Subcutaneous abdominal adipose tissue (tissue), 5 donors: ENCODE measurements at regions not wholly inside any gene's neighbourhood (a gene's known extent, or its start where the extent isn't known, plus 50 kb on each side); places are given as distances from the start of the nearest gene placed in this dataset.

Experiments used
- H3K27ac ChIP-seq: one replicate; pipeline ENCODE4 v1.7.0; 2013; ENCODE audit warnings: low read depth, mild to moderate bottlenecking, inconsistent platforms, low read length, moderate library complexity
- H3K27me3 ChIP-seq, 5 donors: one replicate each; pipeline ENCODE4 v1.7.0; 2013; ENCODE audit warnings: low read length in 5 of 5, inconsistent platforms in 1 of 5; ENCODE audit not compliant: control insufficient read depth in 5 of 5, insufficient read depth in 4 of 5
- H3K36me3 ChIP-seq, 5 donors: one replicate each; pipeline ENCODE4 v1.7.0; 2013; ENCODE audit warnings: low read length in 5 of 5; ENCODE audit not compliant: control insufficient read depth in 5 of 5, insufficient read depth in 5 of 5
- H3K4me1 ChIP-seq, 5 donors: one replicate each; pipeline ENCODE4 v1.7.0; 2013; ENCODE audit warnings: low read length in 5 of 5, mild to moderate bottlenecking in 3 of 5, moderate library complexity in 1 of 5; ENCODE audit not compliant: control insufficient read depth in 5 of 5, insufficient read depth in 5 of 5
- H3K4me3 ChIP-seq, 5 donors: one replicate each; pipeline ENCODE4 v1.7.0; 2013; ENCODE audit warnings: low read length in 5 of 5, low read depth in 1 of 5
- H3K9ac ChIP-seq, 5 donors: one replicate each; pipeline ENCODE4 v1.7.0; 2013; ENCODE audit warnings: low read length in 5 of 5, mild to moderate bottlenecking in 4 of 5, moderate library complexity in 3 of 5
- H3K9me3 ChIP-seq, 5 donors: one replicate each; pipeline ENCODE4 v1.7.0; 2013; ENCODE audit warnings: low read length in 5 of 5; ENCODE audit not compliant: control insufficient read depth in 5 of 5
- donor health status: healthy.
- donor health status: healthy.
- donor health status: healthy.
- donor health status: healthy.
- donor health status: healthy.

GRCh38 chr4:106687026-106687425 lies 318.4 kb upstream of the GIMD1 start:
- H3K27ac ChIP-seq: no peak overlapping the region
- H3K9me3 ChIP-seq: no peaks in the 10 kb centered on the region
- no peak overlapping the region for H3K4me3 ChIP-seq
- peaks cover 0 to 5% (median 0%) of the 10 kb centered on the region in 5 donors for H3K4me1 ChIP-seq
- H3K36me3 ChIP-seq: no peaks in the 10 kb centered on the region
- no peaks in the 10 kb centered on the region for H3K27me3 ChIP-seq
- H3K9ac ChIP-seq: no peak overlapping the region

GRCh38 chr4:106681381-106681921 lies 312.9 kb upstream of the GIMD1 start:
- Histone ChIP-seq H3K9ac (no peak overlapping the region), H3K36me3 (no peaks in the 10 kb centered on the region), H3K4me3 (no peak overlapping the region), H3K4me1 (peaks cover 0 to 7% (median 0%) of the 10 kb centered on the region in 5 donors), H3K27ac (no peak overlapping the region), H3K27me3 (no peaks in the 10 kb centered on the region), H3K9me3 (no peaks in the 10 kb centered on the region)

- H3K36me3 ChIP-seq: no peaks in the 10 kb centered on the region
- no peak overlapping the region for H3K9ac ChIP-seq
- H3K9me3 ChIP-seq: no peaks in the 10 kb centered on the region
- H3K27me3 ChIP-seq: no peaks in the 10 kb centered on the region
- no peak overlapping the region for H3K4me3 ChIP-seq
- no peak overlapping the region for H3K27ac ChIP-seq
- peaks cover 0 to 7% (median 0%) of the 10 kb centered on the region in 5 donors for H3K4me1 ChIP-seq
These were observed 310.5 kb upstream of the GIMD1 start for GRCh38 chr4:106679063-106679462.

GRCh38 chr4:106677213-106677612 lies 308.6 kb upstream of the GIMD1 start:
- peaks cover 0 to 7% (median 0%) of the 10 kb centered on the region in 5 donors for H3K4me1 ChIP-seq
- H3K9me3 ChIP-seq: no peaks in the 10 kb centered on the region
- no peak overlapping the region for H3K27ac ChIP-seq
- no peak overlapping the region for H3K9ac ChIP-seq
- no peak overlapping the region for H3K4me3 ChIP-seq
- no peaks in the 10 kb centered on the region for H3K27me3 ChIP-seq
- H3K36me3 ChIP-seq: no peaks in the 10 kb centered on the region

- H3K4me1 ChIP-seq: peaks cover 0 to 7% (median 0%) of the 10 kb centered on the region in 5 donors
- H3K9me3 ChIP-seq: no peaks in the 10 kb centered on the region
- no peak overlapping the region for H3K9ac ChIP-seq
- no peak overlapping the region for H3K27ac ChIP-seq
- H3K27me3 ChIP-seq: no peaks in the 10 kb centered on the region
- no peak overlapping the region for H3K4me3 ChIP-seq
- H3K36me3 ChIP-seq: no peaks in the 10 kb centered on the region
These were observed 307.8 kb upstream of the GIMD1 start for GRCh38 chr4:106676173-106676921.

GRCh38 chr4:106671716-106672115 lies 303.1 kb upstream of the GIMD1 start:
- no peak overlapping the region for H3K4me3 ChIP-seq
- no peaks in the 10 kb centered on the region for H3K27me3 ChIP-seq
- H3K36me3 ChIP-seq: no peaks in the 10 kb centered on the region
- no peak overlapping the region for H3K27ac ChIP-seq
- no peaks in the 10 kb centered on the region for H3K9me3 ChIP-seq
- H3K9ac ChIP-seq: no peak overlapping the region
- H3K4me1 ChIP-seq: peaks cover 0 to 1% (median 0%) of the 10 kb centered on the region in 5 donors

GRCh38 chr4:106670976-106671375 lies 302.4 kb upstream of the GIMD1 start:
- no peaks in the 10 kb centered on the region for H3K27me3 ChIP-seq
- H3K27ac ChIP-seq: no peak overlapping the region
- H3K4me1 ChIP-seq: no peaks in the 10 kb centered on the region
- H3K4me3 ChIP-seq: no peak overlapping the region
- no peaks in the 10 kb centered on the region for H3K9me3 ChIP-seq
- no peak overlapping the region for H3K9ac ChIP-seq
- no peaks in the 10 kb centered on the region for H3K36me3 ChIP-seq

GRCh38 chr4:106659371-106659770 lies 290.8 kb upstream of the GIMD1 start:
- Histone ChIP-seq H3K9me3 (no peaks in the 10 kb centered on the region), H3K27ac (no peak overlapping the region), H3K9ac (no peak overlapping the region), H3K4me1 (no peaks in the 10 kb centered on the region), H3K27me3 (no peaks in the 10 kb centered on the region), H3K4me3 (no peak overlapping the region), H3K36me3 (no peaks in the 10 kb centered on the region)

- no peaks in the 10 kb centered on the region for H3K9me3 ChIP-seq
- no peak overlapping the region for H3K27ac ChIP-seq
- no peaks in the 10 kb centered on the region for H3K4me1 ChIP-seq
- no peak overlapping the region for H3K9ac ChIP-seq
- no peaks in the 10 kb centered on the region for H3K27me3 ChIP-seq
- no peaks in the 10 kb centered on the region for H3K36me3 ChIP-seq
- H3K4me3 ChIP-seq: no peak overlapping the region
These were observed 283.5 kb upstream of the GIMD1 start for GRCh38 chr4:106652095-106652494.

GRCh38 chr4:106650701-106651100 lies 282.1 kb upstream of the GIMD1 start:
- Histone ChIP-seq H3K4me1 (no peaks in the 10 kb centered on the region), H3K9ac (no peak overlapping the region), H3K36me3 (no peaks in the 10 kb centered on the region), H3K4me3 (no peak overlapping the region), H3K9me3 (no peaks in the 10 kb centered on the region), H3K27me3 (no peaks in the 10 kb centered on the region), H3K27ac (no peak overlapping the region)
